ENCODE measurements at regions not wholly inside any gene's neighbourhood (a gene's known extent, or its start where the extent isn't known, plus 50 kb on each side); places are given as distances from the start of the nearest gene placed in this dataset.
A peak's percentile ranks its signal among the peaks of the same experiment; 100 is the strongest.

GRCh38 chr13:107854880-107855279 lies 360.5 kb downstream of the LIG4 start:
- no peak for DNase-seq

- no peak for DNase-seq
These were observed 363.3 kb downstream of the LIG4 start for GRCh38 chr13:107852072-107852471.

- DNase-seq, result no peak
These were observed 363.7 kb downstream of the LIG4 start for GRCh38 chr13:107851670-107852069.

- no peak for DNase-seq
These were observed 367.9 kb downstream of the LIG4 start for GRCh38 chr13:107847406-107847805.

- DNase-seq, result no peak
These were observed 368.7 kb downstream of the LIG4 start for GRCh38 chr13:107846642-107847041.

GRCh38 chr13:107845911-107846310 lies 369.4 kb downstream of the LIG4 start:
- DNase-seq, result peak; percentile 32

- DNase-seq, result no peak
These were observed 371.7 kb downstream of the LIG4 start for GRCh38 chr13:107843681-107844080.

GRCh38 chr13:107843281-107843680 lies 372.1 kb downstream of the LIG4 start:
- DNase-seq, result no peak

GRCh38 chr13:107842562-107843180 lies 372.7 kb downstream of the LIG4 start:
- no peak for DNase-seq

- DNase-seq, result peak; percentile 59
These were observed 376.7 kb downstream of the LIG4 start for GRCh38 chr13:107838588-107839161.

GRCh38 chr13:107836685-107837084 lies 378.7 kb downstream of the LIG4 start:
- no peak for DNase-seq

GRCh38 chr13:107835339-107836018 lies 379.9 kb downstream of the LIG4 start:
- DNase-seq, result no peak

GRCh38 chr13:107834717-107835116 lies 380.6 kb downstream of the LIG4 start:
- DNase-seq, result no peak

- DNase-seq, result no peak
These were observed 381.1 kb downstream of the LIG4 start for GRCh38 chr13:107834281-107834680.

- DNase-seq, result no peak
These were observed 382.7 kb downstream of the LIG4 start for GRCh38 chr13:107832500-107833100.

GRCh38 chr13:107830804-107831203 lies 384.5 kb downstream of the LIG4 start:
- DNase-seq, result no peak

- no peak for DNase-seq
These were observed 387.3 kb downstream of the LIG4 start for GRCh38 chr13:107827840-107828549.

GRCh38 chr13:107824635-107825034 lies 390.7 kb downstream of the LIG4 start:
- peak; percentile 63 for DNase-seq

- DNase-seq, result no peak
These were observed 393.3 kb downstream of the LIG4 start for GRCh38 chr13:107822006-107822405.

- no peak for DNase-seq
These were observed 393.8 kb downstream of the LIG4 start for GRCh38 chr13:107821492-107821891.

GRCh38 chr13:107819071-107819470 lies 396.3 kb downstream of the LIG4 start:
- no peak for DNase-seq

GRCh38 chr13:107817647-107818287 lies 397.6 kb downstream of the LIG4 start:
- DNase-seq, result no peak

- DNase-seq, result no peak
These were observed 403.3 kb downstream of the LIG4 start for GRCh38 chr13:107812014-107812412.

Measured in DMS79 treated with DMSO at 0.1 percent for 48 hours (cell line).